Psoas muscle (tissue), 7 donors: ENCODE measurements at regions not wholly inside any gene's neighbourhood (a gene's known extent, or its start where the extent isn't known, plus 50 kb on each side); places are given as distances from the start of the nearest gene placed in this dataset.
"Not testable (repeated sequence)": the region's sequence is repeated elsewhere in the genome, so short reads cannot be mapped to it uniquely, and the experiment has no call there.

ENCODE experiments used
- ATAC-seq, 4 donors: fragments of 200-7000 bp; cut with Tn5 transposase; one replicate each; pipeline ENCODE4 v1.9.1; 2020; ENCODE audit warnings: moderate library complexity in 3 of 4, mild to moderate bottlenecking in 2 of 4
- DNase-seq, 2 donors: peaks; one replicate each; pipeline ENCODE4 v3.0.0-alpha.2; 2020
- H3K27ac ChIP-seq: fragments of 200-600 bp; one replicate; pipeline ENCODE4 v1.8.0; 2022
- H3K27me3 ChIP-seq, 3 donors: fragments of 200-600 bp in 1 of 3; one replicate each; pipeline versions ENCODE4 v1.6.1 to v1.8.0; 2013 to 2022; ENCODE audit warnings: low read length in 2 of 3, mild to moderate bottlenecking in 2 of 3, moderate library complexity in 1 of 3; ENCODE audit not compliant: insufficient read depth in 3 of 3
- H3K36me3 ChIP-seq, 2 donors: fragments of 200-600 bp in 1 of 2; one replicate each; pipeline versions ENCODE4 v1.6.1 to v1.8.0; 2013 to 2022; ENCODE audit warnings: low read depth in 1 of 2, mild to moderate bottlenecking in 1 of 2, moderate library complexity in 1 of 2; ENCODE audit not compliant: insufficient read depth in 1 of 2
- H3K4me1 ChIP-seq: fragments of 200-600 bp; one replicate; pipeline ENCODE4 v1.8.0; 2022
- H3K4me3 ChIP-seq: fragments of 200-600 bp; one replicate; pipeline ENCODE4 v1.8.0; 2022; ENCODE audit warnings: mild to moderate bottlenecking
- H3K9me3 ChIP-seq: fragments of 200-600 bp; one replicate; pipeline ENCODE4 v1.8.0; 2022
- WGBS, 3 donors: extraction: QIAGEN DNeasy Blood & Tissue Kit; methylation state at CpG; one replicate each; pipeline versions ENCODE4 v1.1.6 to v1.1.7; 2013; 5-methylcytosine and 5-hydroxymethylcytosine counted together
- intact Hi-C, 2 donors: fragments of 100-400 bp; cut with DNase I; formaldehyde crosslinking; loops; one replicate each; pipeline versions ENCODE4 v1.11.0 to v1.14.2; 2022
- TF ChIP-seq, protein P1 (sequence below): fragments of 200-600 bp; IDR thresholded peaks from one replicate; pipeline ENCODE4 v1.8.0; 2022; ENCODE audit warnings: antibody characterized with exemption
- donor health status: healthy with polysubstance abuse.
- donor health status: DM: no; HTN: no; CAD: no; lungs with moderate emphysema.
- donor health status: Bipolar disorder and iron deficiency.
- donor health status: healthy.
- donor health status: DM: yes; HTN: yes; CAD: no.
- donor health status: DM: no; HTN: no; CAD: no.
- donor health status: DM: yes; HTN: yes; CAD: no.

GRCh38 chr18:70705831-70706416 lies 417.1 kb downstream of the SOCS6 start:
- Histone ChIP-seq H3K9me3 (no peaks in the 10 kb centered on the region), H3K4me1 (no peaks in the 10 kb centered on the region), H3K4me3 (no peak overlapping the region), H3K27ac (no peak overlapping the region), H3K36me3 (no peaks in the 10 kb centered on the region), H3K27me3 (no peaks in the 10 kb centered on the region)
- TF ChIP-seq, protein P1, sequence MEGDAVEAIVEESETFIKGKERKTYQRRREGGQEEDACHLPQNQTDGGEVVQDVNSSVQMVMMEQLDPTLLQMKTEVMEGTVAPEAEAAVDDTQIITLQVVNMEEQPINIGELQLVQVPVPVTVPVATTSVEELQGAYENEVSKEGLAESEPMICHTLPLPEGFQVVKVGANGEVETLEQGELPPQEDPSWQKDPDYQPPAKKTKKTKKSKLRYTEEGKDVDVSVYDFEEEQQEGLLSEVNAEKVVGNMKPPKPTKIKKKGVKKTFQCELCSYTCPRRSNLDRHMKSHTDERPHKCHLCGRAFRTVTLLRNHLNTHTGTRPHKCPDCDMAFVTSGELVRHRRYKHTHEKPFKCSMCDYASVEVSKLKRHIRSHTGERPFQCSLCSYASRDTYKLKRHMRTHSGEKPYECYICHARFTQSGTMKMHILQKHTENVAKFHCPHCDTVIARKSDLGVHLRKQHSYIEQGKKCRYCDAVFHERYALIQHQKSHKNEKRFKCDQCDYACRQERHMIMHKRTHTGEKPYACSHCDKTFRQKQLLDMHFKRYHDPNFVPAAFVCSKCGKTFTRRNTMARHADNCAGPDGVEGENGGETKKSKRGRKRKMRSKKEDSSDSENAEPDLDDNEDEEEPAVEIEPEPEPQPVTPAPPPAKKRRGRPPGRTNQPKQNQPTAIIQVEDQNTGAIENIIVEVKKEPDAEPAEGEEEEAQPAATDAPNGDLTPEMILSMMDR: no peak
- 51 to 68% (median 54%) methylated on average over 3 of the region's 3 CpGs for WGBS, 3 donors
- ATAC-seq (no peak), DNase-seq (no peak)
- intact Hi-C loops: no loop called here

GRCh38 chr18:70700496-70700895 lies 411.7 kb downstream of the SOCS6 start:
- H3K4me1 ChIP-seq: no peaks in the 10 kb centered on the region
- H3K4me3 ChIP-seq: no peak overlapping the region
- TF ChIP-seq, protein P1: no peak
- no peaks in the 10 kb centered on the region for H3K36me3 ChIP-seq
- no peak for DNase-seq
- no peaks in the 10 kb centered on the region for H3K9me3 ChIP-seq
- intact Hi-C loops: no loop called here
- no peak for ATAC-seq
- no peaks in the 10 kb centered on the region for H3K27me3 ChIP-seq
- H3K27ac ChIP-seq: no peak overlapping the region

DNA sequence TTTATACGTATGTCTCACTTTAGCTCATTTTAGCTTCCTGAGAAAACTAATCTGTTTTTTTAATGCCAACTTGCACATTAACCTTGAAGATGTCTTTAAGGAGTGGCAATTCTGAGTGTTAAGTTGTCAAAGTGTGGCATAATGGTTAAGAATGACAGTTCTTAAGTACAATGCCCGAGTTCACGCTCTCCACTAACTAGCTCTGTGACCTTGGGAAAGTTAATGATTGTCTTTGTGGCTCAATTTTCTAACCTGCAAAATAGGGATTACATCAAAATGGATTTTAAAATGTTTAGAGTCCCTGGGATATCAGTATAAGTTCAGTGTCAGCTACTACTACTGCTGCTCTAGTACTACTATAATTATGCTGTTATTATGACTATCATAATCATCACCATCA lies 409.7 kb downstream of the SOCS6 start:
- H3K27me3 ChIP-seq: no peaks in the 10 kb centered on the region
- no peaks in the 10 kb centered on the region for H3K4me1 ChIP-seq
- H3K36me3 ChIP-seq: no peaks in the 10 kb centered on the region
- ATAC-seq: no peak
- TF ChIP-seq, protein P1: no peak
- no peaks in the 10 kb centered on the region for H3K9me3 ChIP-seq
- WGBS, 3 donors: 83 to 94% (median 89%) methylated on average over 3 of the region's 3 CpGs
- H3K4me3 ChIP-seq: no peak overlapping the region
- H3K27ac ChIP-seq: no peak overlapping the region
- intact Hi-C loops: no loop called here
- DNase-seq: no peak

DNA sequence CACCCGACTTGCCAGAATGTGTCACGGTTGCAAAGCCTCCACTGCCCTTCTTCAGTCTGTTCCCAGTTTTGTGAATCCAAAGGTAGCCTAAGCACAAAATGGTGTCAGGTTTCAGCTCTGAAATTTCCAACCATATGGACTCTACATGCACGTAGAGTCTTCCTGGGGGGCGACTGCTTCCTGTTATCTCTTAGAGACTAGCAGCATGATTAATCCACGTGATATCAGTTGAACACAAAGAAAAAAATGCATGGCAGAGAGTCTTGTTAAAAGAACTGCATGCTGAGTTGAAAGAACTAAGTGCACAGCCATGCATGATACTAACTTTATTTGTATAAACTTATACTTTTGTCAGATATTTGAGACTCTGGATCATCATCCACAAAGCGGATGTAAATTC lies 404.4 kb downstream of the SOCS6 start:
- Histone ChIP-seq H3K27me3 (no peaks in the 10 kb centered on the region), H3K9me3 (no peaks in the 10 kb centered on the region), H3K4me3 (no peak overlapping the region), H3K36me3 (no peaks in the 10 kb centered on the region), H3K27ac (no peak overlapping the region), H3K4me1 (no peaks in the 10 kb centered on the region)
- DNase-seq (no peak), ATAC-seq (no peak)
- TF ChIP-seq, protein P1: no peak
- 25% methylated on average over 6 of the region's 6 CpGs for WGBS, 3 donors
- intact Hi-C loops: loop anchor here in 1 of 2 donors (5.0 kb wide), 1 partner anchor 1621 kb away; no protein-coding TSS in a partner anchor

DNA sequence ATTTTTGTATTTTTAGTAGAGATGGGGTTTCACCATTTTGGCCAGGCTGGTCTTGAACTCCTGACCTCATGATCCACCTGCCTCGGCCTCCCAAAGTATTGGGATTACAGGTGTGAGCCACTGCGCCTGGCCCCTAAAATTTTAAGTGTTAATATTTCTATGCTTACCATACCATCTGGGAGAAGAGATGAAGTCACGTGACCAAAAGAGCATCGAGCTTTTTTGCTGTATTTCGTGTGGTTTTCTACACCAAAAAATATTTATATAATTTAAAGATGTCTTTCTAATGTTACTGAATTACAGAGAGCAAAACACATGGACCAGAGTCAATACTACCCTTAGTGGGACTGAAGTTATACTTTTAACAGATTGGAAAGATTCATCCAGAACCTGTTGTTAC lies 400.9 kb downstream of the SOCS6 start:
- not testable (repeated sequence) for H3K9me3 ChIP-seq, DNase-seq, H3K27ac ChIP-seq, H3K4me1 ChIP-seq, H3K36me3 ChIP-seq, ATAC-seq, H3K27me3 ChIP-seq, H3K4me3 ChIP-seq
- WGBS, 3 donors: 71 to 83% (median 83%) methylated on average over 5 of the region's 5 CpGs
- intact Hi-C loops: loop anchor here in 1 of 2 donors (5.0 kb wide), 1 partner anchor 1617 kb away; no protein-coding TSS in a partner anchor
